Pons (tissue), 1 donor: ENCODE measurements at regions not wholly inside any gene's neighbourhood (a gene's known extent, or its start where the extent isn't known, plus 50 kb on each side); places are given as distances from the start of the nearest gene placed in this dataset.
"Not testable (repeated sequence)": the region's sequence is repeated elsewhere in the genome, so short reads cannot be mapped to it uniquely, and the experiment has no call there.

Source experiments
- DNase-seq: peaks from one replicate; pipeline ENCODE4 v3.0.0-alpha.2; 2016; ENCODE audit warnings: low spot score

GRCh38 chr3:81910244-81910852 is 148.9 kb upstream of the GBE1 start:
- DNase-seq, result peak; percentile 62

GRCh38 chr3:81909796-81910195 is 148.4 kb upstream of the GBE1 start:
- no peak for DNase-seq

GRCh38 chr3:81908561-81908960 is 147.1 kb upstream of the GBE1 start:
- no peak for DNase-seq

GRCh38 chr3:81898336-81898735 is 136.9 kb upstream of the GBE1 start:
- no peak for DNase-seq

- DNase-seq, result no peak
Measured at GRCh38 chr3:81894598-81894997, 133.2 kb upstream of the GBE1 start.

- DNase-seq, result no peak
Measured at GRCh38 chr3:81891055-81891895, 129.8 kb upstream of the GBE1 start.

GRCh38 chr3:81888914-81889557 is 127.6 kb upstream of the GBE1 start:
- DNase-seq, result no peak

- DNase-seq, result no peak
Measured at GRCh38 chr3:81887448-81887847, 126.0 kb upstream of the GBE1 start.

GRCh38 chr3:81886081-81886480 is 124.6 kb upstream of the GBE1 start:
- no peak for DNase-seq

GRCh38 chr3:81884791-81885190 is 123.3 kb upstream of the GBE1 start:
- no peak for DNase-seq

- DNase-seq, result no peak
Measured at GRCh38 chr3:81876826-81877225, 115.4 kb upstream of the GBE1 start.

- no peak for DNase-seq
Measured at GRCh38 chr3:81874738-81875137, 113.3 kb upstream of the GBE1 start.

GRCh38 chr3:81872566-81872965 is 111.1 kb upstream of the GBE1 start:
- no peak for DNase-seq

GRCh38 chr3:81871358-81872155 is 110.1 kb upstream of the GBE1 start:
- no peak for DNase-seq

- no peak for DNase-seq
Measured at GRCh38 chr3:81869382-81869781, 107.9 kb upstream of the GBE1 start.

GRCh38 chr3:81868597-81868996 is 107.2 kb upstream of the GBE1 start:
- DNase-seq, result no peak

GRCh38 chr3:81867875-81868274 is 106.4 kb upstream of the GBE1 start:
- DNase-seq, result no peak

GRCh38 chr3:81865164-81865563 is 103.7 kb upstream of the GBE1 start:
- not testable (repeated sequence) for DNase-seq

- no peak for DNase-seq
Measured at GRCh38 chr3:81864272-81864671, 102.8 kb upstream of the GBE1 start.

- DNase-seq, result no peak
Measured at GRCh38 chr3:81863756-81864155, 102.3 kb upstream of the GBE1 start.

- no peak for DNase-seq
Measured at GRCh38 chr3:81861593-81861992, 100.1 kb upstream of the GBE1 start.

GRCh38 chr3:81859524-81859923 is 98.1 kb upstream of the GBE1 start:
- no peak for DNase-seq
